SK-N-SH (cell line): ENCODE measurements at regions not wholly inside any gene's neighbourhood (a gene's known extent, or its start where the extent isn't known, plus 50 kb on each side); places are given as distances from the start of the nearest gene placed in this dataset.

Experiments
- CTCF ChIA-PET: fragments of 300-600, 350-600 bp; formaldehyde crosslinking; extraction: SDS; loops from one replicate; lab custom pipeline; 2021; lab: Yijun Ruan, JAX
- POLR2A ChIA-PET: fragments of 350-600 bp; sonication (Branson Sonifier 250); formaldehyde crosslinking; extraction: SDS; loops from one replicate; lab custom pipeline; 2020; ENCODE audit warnings: antibody characterized with exemption, inconsistent platforms; lab: Yijun Ruan, JAX
- DNase-seq: peaks from one replicate; pipeline ENCODE4 v3.0.0; 2012
- H2AFZ ChIP-seq: fragments of 200-600 bp; sonication (generic); 2 replicates; pipeline ENCODE4 v1.8.1; 2016; ENCODE audit warnings: antibody characterized with exemption, mild to moderate bottlenecking, low read depth
- H3F3A ChIP-seq: fragments of 200-600 bp; sonication (generic); replicated peaks from 2 replicates; pipeline ENCODE3; 2016; ENCODE audit warnings: antibody characterized with exemption, mild to moderate bottlenecking; ENCODE audit not compliant: insufficient read depth
- H3K27ac ChIP-seq, 2 experiments: fragments of 200-500 bp in 1 of 2; fragments of 200-600 bp in 1 of 2; sonication (Bioruptor generic) in 1 of 2; sonication (generic), shearing (Covaris generic) in 1 of 2; 2 replicates each; pipeline versions ENCODE4 v1.5.1 to v1.6.1; 2014 to 2016; ENCODE audit warnings: low read depth in 2 of 2, inconsistent platforms in 1 of 2, low read length in 1 of 2, mild to moderate bottlenecking in 1 of 2, mixed read lengths in 1 of 2
- H3K27me3 ChIP-seq: fragments of 200-600 bp; sonication (generic), shearing (Covaris generic); 2 replicates; pipeline ENCODE4 v1.6.1; 2016; ENCODE audit warnings: mixed run types; ENCODE audit not compliant: insufficient read depth
- H3K36me3 ChIP-seq, 2 experiments: fragments of 200-500 bp in 1 of 2; fragments of 200-600 bp in 1 of 2; sonication (Bioruptor generic) in 1 of 2; sonication (generic) in 1 of 2; replicated peaks in 1 of 2; 2 replicates each; pipeline versions ENCODE3 to v1.5.1; 2014 to 2016; ENCODE audit warnings: low read length in 1 of 2, mild to moderate bottlenecking in 1 of 2; ENCODE audit not compliant: insufficient read depth in 2 of 2, control insufficient read depth in 1 of 2
- H3K4me1 ChIP-seq, 2 experiments: fragments of 200-500 bp in 1 of 2; fragments of 200-600 bp in 1 of 2; sonication (Bioruptor generic) in 1 of 2; sonication (generic), shearing (Covaris generic) in 1 of 2; 2 replicates each; pipeline versions ENCODE4 v1.5.1 to v1.6.1; 2014 to 2016; ENCODE audit warnings: low read depth in 1 of 2, low read length in 1 of 2, mixed run types in 1 of 2; ENCODE audit not compliant: insufficient read depth in 2 of 2, control insufficient read depth in 1 of 2
- H3K4me2 ChIP-seq: fragments of 200-600 bp; sonication (generic), shearing (Covaris generic); 2 replicates; pipeline ENCODE4 v1.6.1; 2017; ENCODE audit warnings: mixed run types
- H3K4me3 ChIP-seq, 2 experiments: fragments of 200-500 bp in 1 of 2; fragments of 200-600 bp in 1 of 2; sonication (Bioruptor generic) in 1 of 2; sonication (generic), shearing (Covaris generic) in 1 of 2; 2 replicates each; pipeline versions ENCODE4 v1.5.1 to v1.8.1; 2014 to 2016; ENCODE audit warnings: low read depth in 2 of 2, inconsistent platforms in 1 of 2, low read length in 1 of 2, mild to moderate bottlenecking in 1 of 2, mixed read lengths in 1 of 2, moderate library complexity in 1 of 2
- H3K79me2 ChIP-seq: fragments of 200-600 bp; sonication (generic); 2 replicates; pipeline ENCODE4 v1.8.1; 2017; ENCODE audit warnings: mild to moderate bottlenecking; ENCODE audit not compliant: insufficient read depth
- H3K9ac ChIP-seq: fragments of 200-600 bp; sonication (generic); 2 replicates; pipeline ENCODE4 v1.6.1; 2017; ENCODE audit warnings: mixed run types
- H3K9me2 ChIP-seq: fragments of 200-600 bp; sonication (generic); 2 replicates; pipeline ENCODE4 v1.6.1; 2017; ENCODE audit warnings: mixed run types
- H3K9me3 ChIP-seq: fragments of 200-600 bp; sonication (generic); 2 replicates; pipeline ENCODE4 v1.6.1; 2017; ENCODE audit warnings: mixed run types, mild to moderate bottlenecking, moderate library complexity
- H4K20me1 ChIP-seq: fragments of 200-600 bp; sonication (generic); 2 replicates; pipeline ENCODE4 v1.6.1; 2017; ENCODE audit warnings: mild to moderate bottlenecking, mixed run types; ENCODE audit not compliant: insufficient read depth
- CTCF ChIP-seq: fragments of 200-600 bp; sonication (generic); IDR thresholded peaks from 2 replicates; pipeline ENCODE4 v1.6.1; 2017; ENCODE audit warnings: antibody characterized with exemption, mild to moderate bottlenecking, moderate library complexity
- EZH2phosphoT487 ChIP-seq: fragments of 200-600 bp; sonication (generic); IDR thresholded peaks from 2 replicates; pipeline ENCODE4 v1.6.1; 2017; ENCODE audit warnings: low read depth, mixed run types, mild to moderate bottlenecking, antibody characterized with exemption, moderate library complexity, borderline replicate concordance
- FOSL2 ChIP-seq: IDR thresholded peaks from 2 replicates; pipeline ENCODE4 v1.4.0; 2012; ENCODE audit warnings: low read depth, mild to moderate bottlenecking, moderate library complexity, borderline replicate concordance
- FOXJ3 ChIP-seq: sonication (generic); formaldehyde crosslinking; IDR thresholded peaks from 2 replicates; pipeline ENCODE4 v1.5.1; 2020; ENCODE audit warnings: mild to moderate bottlenecking, missing genetic modification reagents
- IRF3 ChIP-seq: fragments of 150-350 bp; IDR thresholded peaks from 2 replicates; pipeline ENCODE4 v1.6.1; 2016; ENCODE audit warnings: mild to moderate bottlenecking, low read depth, low read length
- MXI1 ChIP-seq: IDR thresholded peaks from 2 replicates; pipeline ENCODE4 v1.6.1; 2012; ENCODE audit warnings: mild to moderate bottlenecking, low read depth, low read length, improper control_type of control experiment
- RCOR1 ChIP-seq: fragments of 150-350 bp; IDR thresholded peaks from 2 replicates; pipeline ENCODE4 v1.6.1; 2017; ENCODE audit warnings: antibody characterized with exemption, low read length
- REST ChIP-seq: IDR thresholded peaks from 2 replicates; pipeline ENCODE4 v1.6.1; 2012; ENCODE audit warnings: mild to moderate bottlenecking, low read depth, low read length, moderate library complexity
- SIN3A ChIP-seq: IDR thresholded peaks from 2 replicates; pipeline ENCODE4 v1.6.1; 2012; ENCODE audit warnings: low read depth, mild to moderate bottlenecking, low read length, moderate library complexity, borderline replicate concordance
- SMC3 ChIP-seq: IDR thresholded peaks from 2 replicates; pipeline ENCODE4 v1.6.1; 2012; ENCODE audit warnings: low read depth, low read length, improper control_type of control experiment
- TCF12 ChIP-seq: IDR thresholded peaks from 2 replicates; pipeline ENCODE4 v1.4.0; 2012
- USF1 ChIP-seq: IDR thresholded peaks from 2 replicates; pipeline ENCODE4 v1.4.0; 2012; ENCODE audit warnings: low read depth, borderline replicate concordance

- H4K20me1 ChIP-seq = no peaks in the 10 kb centered on the region
- no peaks in the 10 kb centered on the region for H3K9me3 ChIP-seq
- no peaks in the 10 kb centered on the region for H3K9me2 ChIP-seq
- H3F3A ChIP-seq = no peaks in the 10 kb centered on the region
- no peak for DNase-seq
- TF ChIP-seq TCF12 (no peak), MXI1 (no peak), USF1 (no peak), FOXJ3 (CRISPR knock-in tag) (no peak), CTCF (no peak), SMC3 (no peak), RCOR1 (no peak), EZH2phosphoT487 (no peak), IRF3 (no peak), FOSL2 (no peak)
- TF ChIP-seq, all 33 proteins: peak for 0
- Histone ChIP-seq H3K27me3 (peaks cover 8% of the 10 kb centered on the region; the same call in 1 of the 2 replicates), H3K36me3 (no peaks in the 10 kb centered on the region), H3K4me2 (no peak overlapping the region), H2AFZ (no peak overlapping the region), H3K4me3 (no peak overlapping the region), H3K27ac (no peak overlapping the region), H3K79me2 (no peaks in the 10 kb centered on the region), H3K9ac (no peak overlapping the region), H3K4me1 (no peaks in the 10 kb centered on the region)
- CTCF ChIA-PET = no interaction called here
- POLR2A ChIA-PET = no interaction called here
These were observed 1272.7 kb downstream of the C4orf33 start for GRCh38 chr4:130368668-130369067.

GRCh38 chr4:130393231-130393630, 1297.3 kb downstream of the C4orf33 start:
- Histone ChIP-seq H3K27ac (no peak overlapping the region), H3K4me1 (peaks cover 0 to 9% of the 10 kb centered on the region in 2 experiments; a peak in 1 of 4 replicates), H3K27me3 (no peaks in the 10 kb centered on the region), H3K36me3 (no peaks in the 10 kb centered on the region), H3K9ac (no peak overlapping the region), H3K79me2 (no peaks in the 10 kb centered on the region), H3K9me2 (no peaks in the 10 kb centered on the region), H3F3A (peaks cover 29% of the 10 kb centered on the region), H3K4me2 (no peak overlapping the region), H3K4me3 (no peak overlapping the region), H3K9me3 (no peaks in the 10 kb centered on the region), H4K20me1 (no peaks in the 10 kb centered on the region), H2AFZ (no peak overlapping the region)
- DNase-seq = no peak
- POLR2A ChIA-PET = no interaction called here
- CTCF ChIA-PET = no interaction called here
- TF ChIP-seq SIN3A (no peak), FOXJ3 (CRISPR knock-in tag) (no peak), FOSL2 (no peak), REST (no peak)
